Epithelial cell of esophagus (primary cell): ENCODE measurements at regions not wholly inside any gene's neighbourhood (a gene's known extent, or its start where the extent isn't known, plus 50 kb on each side); places are given as distances from the start of the nearest gene placed in this dataset.

Experiments
- DNase-seq: peaks from one replicate; pipeline ENCODE4 v3.0.0; 2010; ENCODE audit warnings: low read depth
- H3K4me3 ChIP-seq: 2 replicates; pipeline ENCODE4 v1.5.1; 2011; ENCODE audit warnings: mild to moderate bottlenecking, low read length, control low read depth
- CTCF ChIP-seq: IDR thresholded peaks from 2 replicates; pipeline ENCODE4 v1.5.1; 2011; ENCODE audit warnings: low read depth, mild to moderate bottlenecking, low read length, control low read depth, inconsistent platforms; ENCODE audit not compliant: insufficient read depth; ENCODE audit errors: missing control alignments

- no peak for DNase-seq
- no peak for TF ChIP-seq CTCF
- no peak overlapping the region for H3K4me3 ChIP-seq
Measured at GRCh38 chr6:30824698-30825097, 59.6 kb upstream of the DDR1 start.

- TF ChIP-seq CTCF = no peak
- no peak overlapping the region for H3K4me3 ChIP-seq
- DNase-seq = no peak
Measured at GRCh38 chr6:30823534-30823865, 60.8 kb upstream of the DDR1 start.

GRCh38 chr6:30821862-30822784, 62.2 kb upstream of the DDR1 start:
- DNase-seq = peak; percentile 72
- peak; percentile 49 for TF ChIP-seq CTCF
- no peak overlapping the region for H3K4me3 ChIP-seq

GRCh38 chr6:30820193-30820592, 64.1 kb upstream of the DDR1 start:
- peak; percentile 94 for DNase-seq
- no peak for TF ChIP-seq CTCF
- H3K4me3 ChIP-seq = no peak overlapping the region

GRCh38 chr6:30819297-30819917, 64.9 kb upstream of the DDR1 start:
- peak; percentile 98 for DNase-seq

GRCh38 chr6:30818391-30818841, 65.9 kb upstream of the DDR1 start:
- no peak for TF ChIP-seq CTCF

More at GRCh38 chr6:30819297-30819917, 64.9 kb upstream of the DDR1 start:
- no peak overlapping the region for H3K4me3 ChIP-seq
- TF ChIP-seq CTCF = no peak

More at GRCh38 chr6:30818391-30818841, 65.9 kb upstream of the DDR1 start:
- H3K4me3 ChIP-seq = no peak overlapping the region
- peak; percentile 91 for DNase-seq
